Stimulated activated CD8-positive, alpha-beta memory T cell treated with anti-CD3 and anti-CD28 coated beads, Interleukin-12 subunit alpha, Interleukin-12 subunit beta, amount 100 ng/mL, for 1 hour (primary cell): ENCODE measurements at regions not wholly inside any gene's neighbourhood (a gene's known extent, or its start where the extent isn't known, plus 50 kb on each side); places are given as distances from the start of the nearest gene placed in this dataset.
"Not testable (repeated sequence)": the region's sequence is repeated elsewhere in the genome, so short reads cannot be mapped to it uniquely, and the experiment has no call there.

ENCODE experiments used
- DNase-seq: peaks from one replicate; pipeline ENCODE4 v3.0.0-alpha.2; 2020; ENCODE audit warnings: low read depth

GRCh38 chr9:31248156-31248555, 1136.3 kb upstream of the ACO1 start:
- DNase-seq = no peak

GRCh38 chr9:31251386-31251785, 1133.1 kb upstream of the ACO1 start:
- DNase-seq = no peak

- DNase-seq = no peak
Measured at GRCh38 chr9:31253800-31254762, 1130.4 kb upstream of the ACO1 start.

GRCh38 chr9:31255211-31255610, 1129.2 kb upstream of the ACO1 start:
- no peak for DNase-seq

GRCh38 chr9:31259824-31260223, 1124.6 kb upstream of the ACO1 start:
- no peak for DNase-seq

- no peak for DNase-seq
Measured at GRCh38 chr9:31272456-31273295, 1111.8 kb upstream of the ACO1 start.

- DNase-seq = no peak
Measured at GRCh38 chr9:31275419-31275818, 1109.0 kb upstream of the ACO1 start.

- no peak for DNase-seq
Measured at GRCh38 chr9:31290731-31291130, 1093.7 kb upstream of the ACO1 start.

- DNase-seq = no peak
Measured at GRCh38 chr9:31302620-31303418, 1081.6 kb upstream of the ACO1 start.

- no peak for DNase-seq
Measured at GRCh38 chr9:31304576-31304975, 1079.9 kb upstream of the ACO1 start.

GRCh38 chr9:31314241-31314640, 1070.2 kb upstream of the ACO1 start:
- no peak for DNase-seq

- DNase-seq = no peak
Measured at GRCh38 chr9:31320494-31320893, 1063.9 kb upstream of the ACO1 start.

GRCh38 chr9:31321256-31321655, 1063.2 kb upstream of the ACO1 start:
- DNase-seq = no peak

GRCh38 chr9:31321686-31322085, 1062.8 kb upstream of the ACO1 start:
- DNase-seq = no peak

GRCh38 chr9:31323726-31324444, 1060.6 kb upstream of the ACO1 start:
- DNase-seq = no peak

- DNase-seq = no peak
Measured at GRCh38 chr9:31325778-31326177, 1058.7 kb upstream of the ACO1 start.

- not testable (repeated sequence) for DNase-seq
Measured at GRCh38 chr9:31326883-31327282, 1057.6 kb upstream of the ACO1 start.

- no peak for DNase-seq
Measured at GRCh38 chr9:31334837-31335528, 1049.5 kb upstream of the ACO1 start.

GRCh38 chr9:31335529-31336234, 1048.8 kb upstream of the ACO1 start:
- DNase-seq = no peak

GRCh38 chr9:31336386-31336785, 1048.1 kb upstream of the ACO1 start:
- no peak for DNase-seq
